Astrocyte (in vitro differentiated cells and primary cell): ENCODE measurements at regions not wholly inside any gene's neighbourhood (a gene's known extent, or its start where the extent isn't known, plus 50 kb on each side); places are given as distances from the start of the nearest gene placed in this dataset.

Experiments used
- DNase-seq: peaks from one replicate; pipeline ENCODE4 v3.0.0-alpha.2; 2010; ENCODE audit warnings: low read depth
- FAIRE-seq: peaks from 2 replicates; lab custom pipeline; 2011; peaks lifted over from hg19 to GRCh38; lab: Jason Lieb, UNC
- H2AFZ ChIP-seq: 2 replicates; pipeline ENCODE4 v1.6.0; 2012; ENCODE audit warnings: low read depth, low read length, inconsistent platforms
- H3K27ac ChIP-seq: 2 replicates; pipeline ENCODE4 v1.5.1; 2011; ENCODE audit warnings: low read depth, low read length, inconsistent platforms
- H3K27me3 ChIP-seq: 2 replicates; pipeline ENCODE4 v1.6.0; 2011; ENCODE audit warnings: low read length, inconsistent platforms; ENCODE audit not compliant: insufficient read depth
- H3K36me3 ChIP-seq: 2 replicates; pipeline ENCODE4 v1.5.1; 2011; ENCODE audit warnings: low read length, inconsistent platforms; ENCODE audit not compliant: insufficient read depth
- H3K4me1 ChIP-seq: 2 replicates; pipeline ENCODE4 v1.5.1; 2011; ENCODE audit warnings: low read length, inconsistent platforms; ENCODE audit not compliant: insufficient read depth
- H3K4me2 ChIP-seq: 2 replicates; pipeline ENCODE4 v1.6.0; 2012; ENCODE audit warnings: low read length, inconsistent platforms
- H3K4me3 ChIP-seq: 2 replicates; pipeline ENCODE4 v1.5.1; 2011; ENCODE audit warnings: low read depth, mild to moderate bottlenecking, low read length, inconsistent platforms; ENCODE audit not compliant: insufficient read depth
- H3K79me2 ChIP-seq: 2 replicates; pipeline ENCODE4 v1.6.0; 2012; ENCODE audit warnings: mild to moderate bottlenecking, low read length, inconsistent platforms; ENCODE audit not compliant: insufficient read depth
- H3K9ac ChIP-seq: 2 replicates; pipeline ENCODE4 v1.6.0; 2012; ENCODE audit warnings: mild to moderate bottlenecking, low read length, inconsistent platforms
- H3K9me3 ChIP-seq: 2 replicates; pipeline ENCODE4 v1.5.1; 2012; ENCODE audit warnings: low read depth, mild to moderate bottlenecking, low read length, inconsistent platforms; ENCODE audit not compliant: insufficient read depth
- H4K20me1 ChIP-seq: 2 replicates; pipeline ENCODE4 v1.6.0; 2012; ENCODE audit warnings: low read length, inconsistent platforms; ENCODE audit not compliant: insufficient read depth
- H3K27ac Mint-ChIP-seq: one replicate; pipeline ENCODE4 v1.8.0; 2021; ENCODE audit warnings: mild to moderate bottlenecking, mixed read lengths; ENCODE audit not compliant: unreplicated experiment
- H3K27me3 Mint-ChIP-seq: one replicate; pipeline ENCODE4 v1.8.0; 2021; ENCODE audit warnings: low read depth, mixed read lengths; ENCODE audit not compliant: unreplicated experiment
- H3K36me3 Mint-ChIP-seq: one replicate; pipeline ENCODE4 v1.8.0; 2021; ENCODE audit warnings: low read depth, mixed read lengths; ENCODE audit not compliant: unreplicated experiment
- H3K4me1 Mint-ChIP-seq: one replicate; pipeline ENCODE4 v1.8.0; 2021; ENCODE audit warnings: low read depth, mixed read lengths; ENCODE audit not compliant: unreplicated experiment
- H3K4me3 Mint-ChIP-seq: one replicate; pipeline ENCODE4 v1.8.0; 2021; ENCODE audit warnings: mild to moderate bottlenecking, moderate library complexity, mixed read lengths; ENCODE audit not compliant: unreplicated experiment
- H3K9me3 Mint-ChIP-seq: one replicate; pipeline ENCODE4 v1.8.0; 2021; ENCODE audit warnings: mild to moderate bottlenecking, mixed read lengths; ENCODE audit not compliant: unreplicated experiment
- CTCF ChIP-seq: IDR thresholded peaks from 2 replicates; pipeline ENCODE4 v1.5.1; 2011; ENCODE audit warnings: low read depth, mild to moderate bottlenecking, inconsistent platforms, low read length, moderate library complexity; ENCODE audit not compliant: insufficient read depth
- EZH2 ChIP-seq: IDR thresholded peaks from 2 replicates; pipeline ENCODE4 v1.6.1; 2012; ENCODE audit warnings: mild to moderate bottlenecking, low read length, inconsistent platforms; ENCODE audit not compliant: insufficient read depth

DNA sequence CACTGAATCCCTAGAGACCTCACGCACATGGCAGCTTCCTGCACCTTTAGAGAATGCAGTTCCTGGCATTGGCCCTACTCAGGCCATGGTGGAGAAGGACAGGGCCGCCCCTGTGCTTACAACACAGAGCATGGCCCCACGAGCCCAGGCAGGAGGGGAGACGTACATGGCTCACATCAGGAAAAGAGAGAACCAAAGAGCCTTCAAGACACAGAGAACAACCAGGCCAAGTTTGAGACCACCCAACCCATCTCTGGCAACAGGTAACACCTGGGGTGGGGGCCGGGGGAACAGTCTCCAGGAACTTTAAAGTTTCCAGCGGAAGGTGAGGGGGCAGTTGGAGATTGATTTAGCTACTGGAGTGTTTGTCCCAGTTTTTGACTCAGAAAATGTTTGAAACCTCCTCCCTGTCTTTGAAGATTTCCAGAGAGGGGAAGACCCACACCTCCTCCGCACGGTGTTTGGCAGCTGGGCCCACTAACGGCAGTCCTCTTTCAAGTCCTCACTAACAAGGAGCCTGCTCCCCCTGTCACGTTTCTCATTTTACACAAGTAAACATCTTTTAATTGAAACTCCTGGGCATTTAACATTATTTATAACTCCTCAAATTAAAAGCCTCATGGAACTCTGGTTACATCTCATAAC, 1423.8 kb downstream of the TBC1D22A start:
- no peaks in the 10 kb centered on the region for H4K20me1 ChIP-seq
- DNase-seq (no peak), FAIRE-seq (no peak)
- peaks cover 12% of the 10 kb centered on the region for H3K27me3 Mint-ChIP-seq
- H3K4me3 ChIP-seq: no peak overlapping the region
- no peak overlapping the region for H3K4me3 Mint-ChIP-seq
- no peak overlapping the region for H3K4me2 ChIP-seq
- no peaks in the 10 kb centered on the region for H3K27me3 ChIP-seq
- H3K36me3 Mint-ChIP-seq: no peaks in the 10 kb centered on the region
- peaks cover 11% of the 10 kb centered on the region for H3K9me3 ChIP-seq
- H3K27ac ChIP-seq: no peak overlapping the region
- H3K79me2 ChIP-seq: no peaks in the 10 kb centered on the region
- H3K27ac Mint-ChIP-seq: no peak overlapping the region
- H3K4me1 Mint-ChIP-seq: peaks cover 11% of the 10 kb centered on the region
- no peaks in the 10 kb centered on the region for H3K36me3 ChIP-seq
- peaks cover 4% of the 10 kb centered on the region for H3K9me3 Mint-ChIP-seq
- H3K9ac ChIP-seq: no peak overlapping the region
- H2AFZ ChIP-seq: no peak overlapping the region
- TF ChIP-seq CTCF (no peak), EZH2 (no peak)
- H3K4me1 ChIP-seq: no peaks in the 10 kb centered on the region

- H3K36me3 Mint-ChIP-seq: no peaks in the 10 kb centered on the region
- no peak for DNase-seq
Measured at GRCh38 chr22:48185071-48186055, 1422.9 kb downstream of the TBC1D22A start.

More at GRCh38 chr22:48185071-48186055, 1422.9 kb downstream of the TBC1D22A start:
- Histone ChIP-seq H3K79me2 (no peaks in the 10 kb centered on the region), H2AFZ (no peak overlapping the region), H3K4me2 (no peak overlapping the region), H3K27ac (no peak overlapping the region), H3K9me3 (peaks cover 11% of the 10 kb centered on the region), H3K4me1 (no peaks in the 10 kb centered on the region), H4K20me1 (no peaks in the 10 kb centered on the region), H3K9ac (no peak overlapping the region), H3K4me3 (no peak overlapping the region), H3K36me3 (no peaks in the 10 kb centered on the region), H3K27me3 (no peaks in the 10 kb centered on the region)
- TF ChIP-seq EZH2 (no peak), CTCF (no peak)
- FAIRE-seq: no peak
- Mint-ChIP-seq H3K9me3 (peaks cover 4% of the 10 kb centered on the region), H3K4me1 (peaks cover 11% of the 10 kb centered on the region), H3K4me3 (no peak overlapping the region), H3K27me3 (peaks cover 14% of the 10 kb centered on the region), H3K27ac (no peak overlapping the region)
